ENCODE measurements at regions not wholly inside any gene's neighbourhood (a gene's known extent, or its start where the extent isn't known, plus 50 kb on each side); places are given as distances from the start of the nearest gene placed in this dataset.

DNA sequence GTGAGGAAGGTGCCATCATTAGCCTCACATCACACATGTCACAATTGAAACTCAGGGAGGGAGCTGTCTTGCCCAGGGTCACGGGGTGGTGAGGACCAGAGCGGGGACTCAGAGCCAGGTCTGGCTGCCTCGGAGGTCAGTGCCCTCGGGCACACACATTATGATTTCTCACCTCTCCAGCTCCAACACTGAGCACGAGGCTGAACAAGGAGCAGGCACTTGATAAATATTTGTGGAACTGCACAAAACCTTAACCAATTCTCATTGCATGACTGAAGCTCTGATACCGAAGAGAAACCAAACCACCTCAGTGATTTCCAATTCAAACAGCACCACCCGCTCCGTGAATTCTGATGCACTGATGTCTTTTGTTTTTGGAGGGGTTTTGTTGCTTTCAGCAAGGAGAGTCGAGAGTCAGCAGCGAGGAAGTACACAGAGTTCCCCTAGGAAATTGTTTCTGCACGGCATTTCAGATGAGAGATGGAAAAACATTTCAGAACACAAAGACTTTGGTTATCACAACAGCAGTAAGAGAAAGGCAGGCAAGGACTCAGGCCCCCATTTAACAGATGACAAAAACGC is 55.3 kb upstream of the ZMIZ1 start:
- TF ChIP-seq SIN3A (IDR thresholded peaks at IDR 0.05; ENCODE audit: borderline replicate concordance, insufficient read depth, low read length) (no peak), TAF1 (IDR thresholded peaks at IDR 0.05; ENCODE audit: borderline replicate concordance, insufficient read depth, low read length) (no peak), REST (IDR thresholded peaks at IDR 0.05; ENCODE audit: insufficient read depth in 1 of 2, low read depth in 2 of 2, low read length in 2 of 2) (no peak)

GRCh38 chr10:79014796-79015195 is 54.0 kb upstream of the ZMIZ1 start:
- TF ChIP-seq REST (IDR thresholded peaks at IDR 0.05; ENCODE audit: insufficient read depth in 1 of 2, low read depth in 2 of 2, low read length in 2 of 2): no peak
- no peak for TF ChIP-seq FOXP2 (optimal IDR thresholded peaks at IDR 0.05; ENCODE audit: borderline replicate concordance, extremely low read depth, extremely low read length, insufficient read depth)
- TF ChIP-seq TAF1 (IDR thresholded peaks at IDR 0.05; ENCODE audit: borderline replicate concordance, insufficient read depth, low read length): no peak
- TF ChIP-seq SIN3A (IDR thresholded peaks at IDR 0.05; ENCODE audit: borderline replicate concordance, insufficient read depth, low read length): no peak
- TF ChIP-seq POLR2AphosphoS5 (IDR thresholded peaks at IDR 0.05; ENCODE audit: low read depth, low read length): no peak

GRCh38 chr10:79017882-79018520 is 50.8 kb upstream of the ZMIZ1 start:
- TF ChIP-seq REST (IDR thresholded peaks at IDR 0.05; ENCODE audit: insufficient read depth in 1 of 2, low read depth in 2 of 2, low read length in 2 of 2): no peak
- no peak for TF ChIP-seq TAF1 (IDR thresholded peaks at IDR 0.05; ENCODE audit: borderline replicate concordance, insufficient read depth, low read length)
- TF ChIP-seq POLR2AphosphoS5 (IDR thresholded peaks at IDR 0.05; ENCODE audit: low read depth, low read length): no peak
- TF ChIP-seq FOXP2 (optimal IDR thresholded peaks at IDR 0.05; ENCODE audit: borderline replicate concordance, extremely low read depth, extremely low read length, insufficient read depth): no peak
- TF ChIP-seq SIN3A (IDR thresholded peaks at IDR 0.05; ENCODE audit: borderline replicate concordance, insufficient read depth, low read length): no peak

- TF ChIP-seq REST (IDR thresholded peaks at IDR 0.05; ENCODE audit: insufficient read depth in 1 of 2, low read depth in 2 of 2, low read length in 2 of 2) (no peak), SIN3A (IDR thresholded peaks at IDR 0.05; ENCODE audit: borderline replicate concordance, insufficient read depth, low read length) (no peak), FOXP2 (optimal IDR thresholded peaks at IDR 0.05; ENCODE audit: borderline replicate concordance, extremely low read depth, extremely low read length, insufficient read depth) (no peak), POLR2AphosphoS5 (IDR thresholded peaks at IDR 0.05; ENCODE audit: low read depth, low read length) (no peak), TAF1 (IDR thresholded peaks at IDR 0.05; ENCODE audit: borderline replicate concordance, insufficient read depth, low read length) (no peak)
Measured at GRCh38 chr10:79018521-79019011, 50.2 kb upstream of the ZMIZ1 start.
